ENCODE measurements at regions not wholly inside any gene's neighbourhood (a gene's known extent, or its start where the extent isn't known, plus 50 kb on each side); places are given as distances from the start of the nearest gene placed in this dataset.

GRCh38 chr6:148192310-148192709, 150.3 kb upstream of the SASH1 start:
- no peaks in the 10 kb centered on the region for H3K79me2 ChIP-seq (ENCODE audit: control insufficient read depth in 1 of 2, insufficient read depth in 2 of 2, low read length in 2 of 2)
- H3K36me3 ChIP-seq (ENCODE audit: control insufficient read depth in 2 of 4, insufficient read depth in 4 of 4, low read length in 3 of 4), result no peaks in the 10 kb centered on the region
- H3K27me3 ChIP-seq (replicated peaks in 1 of 4; ENCODE audit: control insufficient read depth in 3 of 4, extremely low read depth in 1 of 4, insufficient read depth in 3 of 4, low read length in 3 of 4), result no peaks in the 10 kb centered on the region
- H2BK12ac ChIP-seq (ENCODE audit: low read depth, low read length), result no peak overlapping the region
- H2BK15ac ChIP-seq (ENCODE audit: low read length), result no peak overlapping the region
- CTCF ChIA-PET (ENCODE audit: partially characterized antibody), result interaction anchor here (0.6 to 3.0 kb wide), 5 partner anchors 9 to 131 kb away, joined by 3 to 16 read pairs (median 4); no protein-coding TSS in a partner anchor
- FAIRE-seq (no peak), DNase-seq (ENCODE audit: low read depth in 1 of 2, low spot score in 2 of 2) (no peak)
- H3K18ac ChIP-seq (ENCODE audit: extremely low read depth, low read length), result no peak overlapping the region
- POLR2A ChIA-PET (ENCODE audit: partially characterized antibody), result interaction anchor here (1.3 kb wide), 1 partner anchor 12 kb away, joined by 3 read pairs; no protein-coding TSS in a partner anchor
- H3K23ac ChIP-seq (ENCODE audit: insufficient read length), result no peak overlapping the region
- TF ChIP-seq RNF2 (IDR thresholded peaks at IDR 0.05; ENCODE audit: borderline replicate concordance, low read depth, low read length, missing control alignments, poor library complexity, severe bottlenecking) (no peak), RBBP5 (IDR thresholded peaks at IDR 0.05; ENCODE audit: borderline replicate concordance, low read depth, low read length) (no peak), HDAC6 (IDR thresholded peaks at IDR 0.05; ENCODE audit: low read depth, low read length) (no peak), SP2 (IDR thresholded peaks at IDR 0.05; ENCODE audit: low read length) (no peak)
- no peak overlapping the region for H4K8ac ChIP-seq (ENCODE audit: extremely low read depth, insufficient read depth, low read length)
- no peaks in the 10 kb centered on the region for H4K20me1 ChIP-seq (replicated peaks in 1 of 2; ENCODE audit: control insufficient read depth in 1 of 2, insufficient read depth in 2 of 2, low read length in 2 of 2)
- no peak overlapping the region for H3K9ac ChIP-seq (replicated peaks in 1 of 4; ENCODE audit: extremely low read depth in 1 of 4, low read depth in 3 of 4, low read length in 3 of 4)
- H3K14ac ChIP-seq (ENCODE audit: insufficient read length), result no peak overlapping the region
- H3K23me2 ChIP-seq (ENCODE audit: low read depth, low read length), result no peaks in the 10 kb centered on the region
- H2BK20ac ChIP-seq (ENCODE audit: low read length), result no peak overlapping the region
- H2BK120ac ChIP-seq (replicated peaks; ENCODE audit: low read depth, low read length), result no peak overlapping the region
- no peak overlapping the region for H3K27ac ChIP-seq (ENCODE audit: low read depth, low read length)
- no peak overlapping the region for H2AFZ ChIP-seq (ENCODE audit: low read length)
- no peak overlapping the region for H2BK5ac ChIP-seq (ENCODE audit: low read depth, low read length)
- H3K4me2 ChIP-seq (ENCODE audit: insufficient read depth in 1 of 2, low read depth in 2 of 2, low read length in 2 of 2), result no peak overlapping the region
- no peak overlapping the region for H3K56ac ChIP-seq (replicated peaks; ENCODE audit: insufficient read length, low read depth, low read length)
- H3K4me3 ChIP-seq (ENCODE audit: extremely low read depth in 1 of 4, insufficient read depth in 2 of 4, low read depth in 3 of 4, low read length in 4 of 4), result no peak overlapping the region
- H3K9me3 ChIP-seq (ENCODE audit: insufficient read depth in 2 of 2, low read depth in 1 of 2, low read length in 1 of 2), result no peaks in the 10 kb centered on the region
- 91% methylated on average over 4 of the region's 4 CpGs; no CpG with 5 or more reads in 1 of the 2 experiments for WGBS, 2 experiments (ENCODE audit: extremely low coverage in 1 of 2, insufficient coverage in 1 of 2, insufficient read length in 1 of 2, insufficient replicate concordance in 2 of 2, low coverage in 1 of 2, low lambda C conversion rate in 2 of 2, missing lambda C conversion rate in 1 of 2)
- no peaks in the 10 kb centered on the region for H3K4me1 ChIP-seq (replicated peaks in 1 of 4; ENCODE audit: control insufficient read depth in 3 of 4, insufficient read depth in 4 of 4, low read length in 3 of 4)
- H4K91ac ChIP-seq (replicated peaks; ENCODE audit: insufficient read length, low read length), result no peak overlapping the region
- no peak overlapping the region for H3K4ac ChIP-seq (replicated peaks; ENCODE audit: insufficient read length, low read depth, low read length)
- H4K5ac ChIP-seq (ENCODE audit: insufficient read length, low read depth, low read length), result no peak overlapping the region
- no peaks in the 10 kb centered on the region for H3K79me1 ChIP-seq (ENCODE audit: low read depth, low read length)
- no peak overlapping the region for H2AK5ac ChIP-seq (ENCODE audit: low read depth, low read length)

Data from H1 (cell line).